Trophoblast cell (in vitro differentiated cells and primary cell): ENCODE measurements at regions not wholly inside any gene's neighbourhood (a gene's known extent, or its start where the extent isn't known, plus 50 kb on each side); places are given as distances from the start of the nearest gene placed in this dataset.

Source experiments
- DNase-seq, 2 donors: peaks; one replicate each; pipeline ENCODE4 v3.0.0-alpha.2; 2016
- H2AFZ ChIP-seq: 2 replicates; pipeline ENCODE4 v1.6.1; 2013; ENCODE audit warnings: low read length, moderate library complexity, mild to moderate bottlenecking; ENCODE audit not compliant: insufficient read depth, poor library complexity
- H2AK5ac ChIP-seq: 2 replicates; pipeline ENCODE4 v1.6.1; 2013; ENCODE audit warnings: mild to moderate bottlenecking, low read length
- H2BK120ac ChIP-seq: 2 replicates; pipeline ENCODE4 v1.6.1; 2013; ENCODE audit warnings: low read length, mild to moderate bottlenecking, moderate library complexity; ENCODE audit not compliant: insufficient read depth, poor library complexity
- H2BK12ac ChIP-seq: 2 replicates; pipeline ENCODE4 v1.6.1; 2013; ENCODE audit warnings: mild to moderate bottlenecking, low read length, moderate library complexity
- H2BK5ac ChIP-seq: 2 replicates; pipeline ENCODE4 v1.6.1; 2013; ENCODE audit warnings: low read length, low read depth, moderate library complexity, mild to moderate bottlenecking; ENCODE audit not compliant: poor library complexity
- H3K14ac ChIP-seq: 2 replicates; pipeline ENCODE4 v1.6.1; 2013; ENCODE audit warnings: mild to moderate bottlenecking, low read length
- H3K18ac ChIP-seq: 2 replicates; pipeline ENCODE4 v1.6.1; 2013; ENCODE audit warnings: mild to moderate bottlenecking, low read length
- H3K23ac ChIP-seq: 2 replicates; pipeline ENCODE4 v1.6.1; 2013; ENCODE audit warnings: low read length
- H3K27ac ChIP-seq: 2 replicates; pipeline ENCODE4 v1.5.1; 2013; ENCODE audit warnings: low read depth, mild to moderate bottlenecking, inconsistent platforms, low read length, moderate library complexity
- H3K27me3 ChIP-seq: 2 replicates; pipeline ENCODE4 v1.6.1; 2013; ENCODE audit warnings: inconsistent platforms, mild to moderate bottlenecking, low read length, moderate library complexity; ENCODE audit not compliant: insufficient read depth
- H3K36me3 ChIP-seq, 2 experiments: 1 replicate in 1 of 2; 2 replicates in 1 of 2; pipeline ENCODE4 v1.6.1; 2013; ENCODE audit warnings: low read length in 2 of 2, mild to moderate bottlenecking in 2 of 2, moderate library complexity in 1 of 2; ENCODE audit not compliant: insufficient read depth in 2 of 2, control insufficient read depth in 1 of 2
- H3K4ac ChIP-seq: 2 replicates; pipeline ENCODE4 v1.6.1; 2013; ENCODE audit warnings: low read depth, mild to moderate bottlenecking, low read length, moderate library complexity
- H3K4me1 ChIP-seq, 2 experiments: 1 replicate in 1 of 2; 2 replicates in 1 of 2; pipeline ENCODE4 v1.6.1; 2013; ENCODE audit warnings: low read length in 2 of 2, mild to moderate bottlenecking in 2 of 2, moderate library complexity in 1 of 2; ENCODE audit not compliant: insufficient read depth in 2 of 2, control insufficient read depth in 1 of 2
- H3K4me2 ChIP-seq: 2 replicates; pipeline ENCODE4 v1.6.1; 2013; ENCODE audit warnings: inconsistent platforms, mild to moderate bottlenecking, low read length, moderate library complexity
- H3K4me3 ChIP-seq: 2 replicates; pipeline ENCODE4 v1.5.1; 2013; ENCODE audit warnings: mild to moderate bottlenecking, low read depth, low read length, inconsistent platforms
- H3K79me1 ChIP-seq: one replicate; pipeline ENCODE4 v1.6.1; 2013; ENCODE audit warnings: low read length
- H3K79me2 ChIP-seq: 2 replicates; pipeline ENCODE4 v1.6.1; 2013; ENCODE audit warnings: low read length, mild to moderate bottlenecking; ENCODE audit not compliant: control insufficient read depth, insufficient read depth, poor library complexity
- H3K9ac ChIP-seq: 2 replicates; pipeline ENCODE4 v1.6.1; 2013; ENCODE audit warnings: mild to moderate bottlenecking, low read length
- H3K9me3 ChIP-seq: 2 replicates; pipeline ENCODE4 v1.6.1; 2013; ENCODE audit warnings: low read depth, mild to moderate bottlenecking, control low read depth, inconsistent platforms, low read length; ENCODE audit not compliant: insufficient read depth
- H4K12ac ChIP-seq: 2 replicates; pipeline ENCODE4 v1.6.1; 2013; ENCODE audit warnings: low read depth, mild to moderate bottlenecking, low read length, moderate library complexity
- H4K8ac ChIP-seq: 2 replicates; pipeline ENCODE4 v1.6.1; 2013; ENCODE audit warnings: low read depth, mild to moderate bottlenecking, low read length, moderate library complexity
- H4K91ac ChIP-seq: one replicate; pipeline ENCODE4 v1.6.1; 2013; ENCODE audit warnings: low read depth, mild to moderate bottlenecking, low read length, moderate library complexity
- WGBS: extraction: QIAGEN DNeasy Blood & Tissue Kit; methylation state at CpG from one replicate; pipeline ENCODE4 v1.1.7; 2013; ENCODE audit warnings: missing lambda C conversion rate; ENCODE audit not compliant: insufficient read length, insufficient coverage; ENCODE audit errors: extremely low coverage; 5-methylcytosine and 5-hydroxymethylcytosine counted together

DNA sequence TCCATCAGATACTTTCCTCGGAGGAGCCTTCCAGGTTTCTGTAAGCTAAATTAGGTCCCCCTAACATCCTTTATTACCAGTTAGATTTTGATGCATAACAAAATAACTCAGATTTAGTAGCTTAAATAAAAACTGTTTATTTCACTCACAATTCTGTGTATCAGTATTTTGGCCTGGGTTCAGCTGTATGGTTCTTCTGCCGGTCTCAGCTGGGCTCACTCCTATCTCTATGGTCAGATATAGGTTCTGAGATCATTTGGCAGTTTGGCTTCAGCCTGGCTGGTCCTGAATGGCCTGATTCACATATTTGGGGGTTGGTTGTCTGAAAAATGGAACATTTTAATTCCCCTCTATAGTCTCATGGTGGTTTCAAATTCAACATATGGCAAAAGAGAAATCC, 1125.3 kb downstream of the TBL1XR1 start:
- no peaks in the 10 kb centered on the region for H3K79me1 ChIP-seq
- no peak overlapping the region for H3K23ac ChIP-seq
- no peak overlapping the region for H3K4me3 ChIP-seq
- no CpG with 5 or more reads among the region's 2 CpGs for WGBS
- H3K4me2 ChIP-seq, result no peak overlapping the region
- H2BK5ac ChIP-seq, result no peak overlapping the region
- no peak overlapping the region for H4K12ac ChIP-seq
- H3K4ac ChIP-seq, result no peak overlapping the region
- no peak overlapping the region for H2AK5ac ChIP-seq
- no peak overlapping the region for H3K18ac ChIP-seq
- H3K14ac ChIP-seq, result no peak overlapping the region
- no peak overlapping the region for H2AFZ ChIP-seq
- no peak overlapping the region for H4K91ac ChIP-seq
- no peaks in the 10 kb centered on the region for H3K79me2 ChIP-seq
- H2BK12ac ChIP-seq, result no peak overlapping the region
- no peak overlapping the region for H3K9ac ChIP-seq
- H3K4me1 ChIP-seq, result no peaks in the 10 kb centered on the region
- no peak overlapping the region for H2BK120ac ChIP-seq
- H3K36me3 ChIP-seq, result no peaks in the 10 kb centered on the region
- H4K8ac ChIP-seq, result no peak overlapping the region
- no peak overlapping the region for H3K27ac ChIP-seq
- H3K9me3 ChIP-seq, result no peaks in the 10 kb centered on the region
- no peaks in the 10 kb centered on the region for H3K27me3 ChIP-seq
- DNase-seq, result no peak

DNA sequence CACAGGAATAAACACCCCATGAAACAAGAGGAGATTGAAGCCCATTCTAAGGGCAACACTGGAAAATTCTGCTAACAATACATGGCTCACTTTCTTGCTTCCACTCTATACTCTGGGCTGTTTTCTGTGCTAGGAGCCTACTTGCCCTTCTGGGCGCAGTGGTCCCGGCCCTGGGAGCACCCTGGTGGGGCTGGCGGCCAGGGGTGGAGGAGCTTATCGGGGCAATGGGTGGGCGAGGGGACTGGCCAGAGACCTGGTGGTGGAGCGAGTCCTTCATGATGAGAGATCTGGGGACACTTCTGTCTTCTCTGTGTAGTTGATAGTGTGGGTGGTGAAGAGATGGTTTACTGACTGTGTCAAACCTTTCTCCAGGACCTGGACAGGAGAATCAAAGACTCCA, 1128.5 kb downstream of the TBL1XR1 start:
- Histone ChIP-seq H2BK120ac (no peak overlapping the region), H4K8ac (no peak overlapping the region), H3K14ac (no peak overlapping the region), H2AK5ac (no peak overlapping the region), H3K4me2 (no peak overlapping the region), H2BK5ac (no peak overlapping the region), H3K79me2 (no peaks in the 10 kb centered on the region), H3K9me3 (no peaks in the 10 kb centered on the region), H3K18ac (no peak overlapping the region), H3K27ac (no peak overlapping the region), H3K36me3 (no peaks in the 10 kb centered on the region), H3K23ac (no peak overlapping the region), H3K27me3 (no peaks in the 10 kb centered on the region), H3K4me3 (no peak overlapping the region), H3K4me1 (no peaks in the 10 kb centered on the region), H4K12ac (no peak overlapping the region), H3K4ac (no peak overlapping the region), H3K9ac (no peak overlapping the region), H3K79me1 (no peaks in the 10 kb centered on the region), H2AFZ (no peak overlapping the region), H4K91ac (no peak overlapping the region), H2BK12ac (no peak overlapping the region)
- DNase-seq, result no peak
- WGBS, result no CpG with 5 or more reads among the region's 6 CpGs

DNA sequence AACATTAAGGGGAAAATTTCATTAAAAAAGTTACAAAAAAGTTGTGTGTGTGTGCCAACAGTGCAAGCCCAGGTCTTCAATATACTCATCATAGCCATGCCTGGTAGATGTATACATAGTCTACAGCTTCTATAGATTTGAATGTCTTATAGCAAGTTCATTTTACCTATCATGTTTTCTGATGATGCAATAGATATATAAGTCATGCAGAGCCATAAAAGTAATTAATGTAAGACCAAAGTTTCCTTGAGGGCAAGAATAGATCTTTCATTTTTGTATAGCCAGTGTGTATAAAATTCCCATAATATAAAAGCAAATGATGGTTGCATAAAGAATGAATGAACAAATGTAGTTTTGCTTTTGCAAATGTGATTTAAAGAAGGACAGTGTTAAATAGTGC, 1138.4 kb downstream of the TBL1XR1 start:
- Histone ChIP-seq H4K91ac (no peak overlapping the region), H3K4me2 (no peak overlapping the region)

DNA sequence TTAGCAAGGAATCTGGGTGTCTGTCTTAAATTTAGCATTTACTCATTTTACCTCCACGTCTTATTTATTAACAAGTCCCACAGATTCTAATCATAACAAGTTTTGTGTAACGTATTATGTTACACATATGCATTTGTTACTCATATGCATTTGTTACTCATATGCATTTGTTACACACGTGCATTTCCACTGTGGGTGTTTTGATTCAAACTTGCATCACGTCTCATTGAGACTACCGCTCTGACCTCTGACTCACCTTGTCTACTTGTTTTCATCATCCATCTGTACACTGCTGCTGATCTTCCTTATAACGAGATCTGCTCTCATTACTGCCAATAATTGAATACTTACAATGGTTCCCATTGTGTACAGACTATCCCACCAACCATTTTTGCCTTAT, 1141.4 kb downstream of the TBL1XR1 start:
- Histone ChIP-seq H3K4me3 (no peak overlapping the region), H3K18ac (no peak overlapping the region), H3K79me1 (no peaks in the 10 kb centered on the region), H2AK5ac (no peak overlapping the region), H3K14ac (no peak overlapping the region), H3K27ac (no peak overlapping the region), H3K9me3 (no peaks in the 10 kb centered on the region), H2BK5ac (no peak overlapping the region), H4K12ac (no peak overlapping the region), H4K8ac (no peak overlapping the region), H3K4me2 (no peak overlapping the region), H2BK120ac (no peak overlapping the region), H3K79me2 (no peaks in the 10 kb centered on the region), H3K23ac (no peak overlapping the region), H3K4ac (no peak overlapping the region), H3K27me3 (no peaks in the 10 kb centered on the region), H3K9ac (no peak overlapping the region), H4K91ac (no peak overlapping the region), H3K4me1 (no peaks in the 10 kb centered on the region), H2AFZ (no peak overlapping the region), H3K36me3 (no peaks in the 10 kb centered on the region), H2BK12ac (no peak overlapping the region)
- WGBS, result no CpG with 5 or more reads among the region's 6 CpGs
- DNase-seq, result no peak

More for the DNA sequence above, 1138.4 kb downstream of the TBL1XR1 start:
- Histone ChIP-seq H3K27ac (no peak overlapping the region), H2AK5ac (no peak overlapping the region), H3K36me3 (no peaks in the 10 kb centered on the region), H3K14ac (no peak overlapping the region), H2BK5ac (no peak overlapping the region), H3K4me3 (no peak overlapping the region), H4K8ac (no peak overlapping the region), H2BK12ac (no peak overlapping the region), H3K4ac (no peak overlapping the region), H2AFZ (no peak overlapping the region), H3K4me1 (no peaks in the 10 kb centered on the region), H2BK120ac (no peak overlapping the region), H3K23ac (no peak overlapping the region), H3K27me3 (no peaks in the 10 kb centered on the region), H3K79me1 (no peaks in the 10 kb centered on the region), H3K18ac (no peak overlapping the region), H3K9ac (no peak overlapping the region), H3K79me2 (no peaks in the 10 kb centered on the region), H4K12ac (no peak overlapping the region), H3K9me3 (no peaks in the 10 kb centered on the region)
- no peak for DNase-seq

DNA sequence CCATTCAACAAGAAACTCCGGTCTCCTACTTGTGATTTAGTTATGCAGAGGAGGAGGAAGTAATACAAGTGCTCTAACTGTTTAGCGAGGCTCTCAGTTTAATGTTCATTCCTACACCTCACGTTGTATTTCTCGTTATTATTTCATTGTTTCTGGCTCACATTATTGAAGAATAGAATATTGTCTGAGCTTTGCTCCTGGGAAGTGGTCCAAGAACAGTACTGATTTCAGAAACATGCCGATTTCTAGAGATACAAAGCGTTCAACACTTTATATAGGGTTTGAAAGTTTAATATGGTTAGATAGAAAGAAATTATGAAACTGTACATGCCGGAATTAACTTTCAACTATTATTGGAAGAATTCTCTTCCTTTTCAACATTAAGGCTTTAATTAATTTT, 1145.5 kb downstream of the TBL1XR1 start:
- no peaks in the 10 kb centered on the region for H3K9me3 ChIP-seq
- no peak overlapping the region for H3K14ac ChIP-seq
- no peak overlapping the region for H3K9ac ChIP-seq
- no CpG with 5 or more reads among the region's 7 CpGs for WGBS
- H4K91ac ChIP-seq, result no peak overlapping the region
- H2BK120ac ChIP-seq, result no peak overlapping the region
- H3K27me3 ChIP-seq, result no peaks in the 10 kb centered on the region
- no peak overlapping the region for H4K8ac ChIP-seq
- H3K79me1 ChIP-seq, result no peaks in the 10 kb centered on the region
- no peak overlapping the region for H4K12ac ChIP-seq
- DNase-seq, result no peak
- no peak overlapping the region for H3K18ac ChIP-seq
- no peaks in the 10 kb centered on the region for H3K4me1 ChIP-seq
- no peak overlapping the region for H3K4me2 ChIP-seq
- H3K4me3 ChIP-seq, result no peak overlapping the region
- H2BK12ac ChIP-seq, result no peak overlapping the region
- H3K36me3 ChIP-seq, result no peaks in the 10 kb centered on the region
- no peak overlapping the region for H2BK5ac ChIP-seq
- no peak overlapping the region for H3K23ac ChIP-seq
- no peaks in the 10 kb centered on the region for H3K79me2 ChIP-seq
- no peak overlapping the region for H3K27ac ChIP-seq
- no peak overlapping the region for H2AFZ ChIP-seq
- no peak overlapping the region for H2AK5ac ChIP-seq
- H3K4ac ChIP-seq, result no peak overlapping the region
